SK-N-SH (cell line): ENCODE measurements at regions not wholly inside any gene's neighbourhood (a gene's known extent, or its start where the extent isn't known, plus 50 kb on each side); places are given as distances from the start of the nearest gene placed in this dataset.

Source experiments
- CTCF ChIA-PET: fragments of 300-600, 350-600 bp; formaldehyde crosslinking; extraction: SDS; loops from one replicate; lab custom pipeline; 2021; lab: Yijun Ruan, JAX
- POLR2A ChIA-PET: fragments of 350-600 bp; sonication (Branson Sonifier 250); formaldehyde crosslinking; extraction: SDS; loops from one replicate; lab custom pipeline; 2020; ENCODE audit warnings: antibody characterized with exemption, inconsistent platforms; lab: Yijun Ruan, JAX
- DNase-seq: peaks from one replicate; pipeline ENCODE4 v3.0.0; 2012
- H2AFZ ChIP-seq: fragments of 200-600 bp; sonication (generic); 2 replicates; pipeline ENCODE4 v1.8.1; 2016; ENCODE audit warnings: antibody characterized with exemption, mild to moderate bottlenecking, low read depth
- H3F3A ChIP-seq: fragments of 200-600 bp; sonication (generic); replicated peaks from 2 replicates; pipeline ENCODE3; 2016; ENCODE audit warnings: antibody characterized with exemption, mild to moderate bottlenecking; ENCODE audit not compliant: insufficient read depth
- H3K27ac ChIP-seq, 2 experiments: fragments of 200-500 bp in 1 of 2; fragments of 200-600 bp in 1 of 2; sonication (Bioruptor generic) in 1 of 2; sonication (generic), shearing (Covaris generic) in 1 of 2; 2 replicates each; pipeline versions ENCODE4 v1.5.1 to v1.6.1; 2014 to 2016; ENCODE audit warnings: low read depth in 2 of 2, inconsistent platforms in 1 of 2, low read length in 1 of 2, mild to moderate bottlenecking in 1 of 2, mixed read lengths in 1 of 2
- H3K27me3 ChIP-seq: fragments of 200-600 bp; sonication (generic), shearing (Covaris generic); 2 replicates; pipeline ENCODE4 v1.6.1; 2016; ENCODE audit warnings: mixed run types; ENCODE audit not compliant: insufficient read depth
- H3K36me3 ChIP-seq, 2 experiments: fragments of 200-500 bp in 1 of 2; fragments of 200-600 bp in 1 of 2; sonication (Bioruptor generic) in 1 of 2; sonication (generic) in 1 of 2; replicated peaks in 1 of 2; 2 replicates each; pipeline versions ENCODE3 to v1.5.1; 2014 to 2016; ENCODE audit warnings: low read length in 1 of 2, mild to moderate bottlenecking in 1 of 2; ENCODE audit not compliant: insufficient read depth in 2 of 2, control insufficient read depth in 1 of 2
- H3K4me1 ChIP-seq, 2 experiments: fragments of 200-500 bp in 1 of 2; fragments of 200-600 bp in 1 of 2; sonication (Bioruptor generic) in 1 of 2; sonication (generic), shearing (Covaris generic) in 1 of 2; 2 replicates each; pipeline versions ENCODE4 v1.5.1 to v1.6.1; 2014 to 2016; ENCODE audit warnings: low read depth in 1 of 2, low read length in 1 of 2, mixed run types in 1 of 2; ENCODE audit not compliant: insufficient read depth in 2 of 2, control insufficient read depth in 1 of 2
- H3K4me2 ChIP-seq: fragments of 200-600 bp; sonication (generic), shearing (Covaris generic); 2 replicates; pipeline ENCODE4 v1.6.1; 2017; ENCODE audit warnings: mixed run types
- H3K4me3 ChIP-seq, 2 experiments: fragments of 200-500 bp in 1 of 2; fragments of 200-600 bp in 1 of 2; sonication (Bioruptor generic) in 1 of 2; sonication (generic), shearing (Covaris generic) in 1 of 2; 2 replicates each; pipeline versions ENCODE4 v1.5.1 to v1.8.1; 2014 to 2016; ENCODE audit warnings: low read depth in 2 of 2, inconsistent platforms in 1 of 2, low read length in 1 of 2, mild to moderate bottlenecking in 1 of 2, mixed read lengths in 1 of 2, moderate library complexity in 1 of 2
- H3K79me2 ChIP-seq: fragments of 200-600 bp; sonication (generic); 2 replicates; pipeline ENCODE4 v1.8.1; 2017; ENCODE audit warnings: mild to moderate bottlenecking; ENCODE audit not compliant: insufficient read depth
- H3K9ac ChIP-seq: fragments of 200-600 bp; sonication (generic); 2 replicates; pipeline ENCODE4 v1.6.1; 2017; ENCODE audit warnings: mixed run types
- H3K9me2 ChIP-seq: fragments of 200-600 bp; sonication (generic); 2 replicates; pipeline ENCODE4 v1.6.1; 2017; ENCODE audit warnings: mixed run types
- H3K9me3 ChIP-seq: fragments of 200-600 bp; sonication (generic); 2 replicates; pipeline ENCODE4 v1.6.1; 2017; ENCODE audit warnings: mixed run types, mild to moderate bottlenecking, moderate library complexity
- H4K20me1 ChIP-seq: fragments of 200-600 bp; sonication (generic); 2 replicates; pipeline ENCODE4 v1.6.1; 2017; ENCODE audit warnings: mild to moderate bottlenecking, mixed run types; ENCODE audit not compliant: insufficient read depth
- EZH2phosphoT487 ChIP-seq: fragments of 200-600 bp; sonication (generic); IDR thresholded peaks from 2 replicates; pipeline ENCODE4 v1.6.1; 2017; ENCODE audit warnings: low read depth, mixed run types, mild to moderate bottlenecking, antibody characterized with exemption, moderate library complexity, borderline replicate concordance
- FOSL2 ChIP-seq: IDR thresholded peaks from 2 replicates; pipeline ENCODE4 v1.4.0; 2012; ENCODE audit warnings: low read depth, mild to moderate bottlenecking, moderate library complexity, borderline replicate concordance
- FOXJ3 ChIP-seq: sonication (generic); formaldehyde crosslinking; IDR thresholded peaks from 2 replicates; pipeline ENCODE4 v1.5.1; 2020; ENCODE audit warnings: mild to moderate bottlenecking, missing genetic modification reagents
- FOXM1 ChIP-seq: IDR thresholded peaks from 2 replicates; pipeline ENCODE4 v1.4.0; 2012; ENCODE audit warnings: low read depth, mild to moderate bottlenecking
- GATA2 ChIP-seq: sonication (generic); formaldehyde crosslinking; IDR thresholded peaks from 2 replicates; pipeline ENCODE4 v1.5.0; 2020; ENCODE audit warnings: mild to moderate bottlenecking, missing genetic modification reagents
- IRF3 ChIP-seq: fragments of 150-350 bp; IDR thresholded peaks from 2 replicates; pipeline ENCODE4 v1.6.1; 2016; ENCODE audit warnings: mild to moderate bottlenecking, low read depth, low read length
- JUND ChIP-seq: IDR thresholded peaks from 2 replicates; pipeline ENCODE4 v1.4.0; 2012
- MXI1 ChIP-seq: IDR thresholded peaks from 2 replicates; pipeline ENCODE4 v1.6.1; 2012; ENCODE audit warnings: mild to moderate bottlenecking, low read depth, low read length, improper control_type of control experiment
- NRF1 ChIP-seq: IDR thresholded peaks from 2 replicates; pipeline ENCODE4 v1.6.1; 2012; ENCODE audit warnings: low read depth, mild to moderate bottlenecking, low read length
- POLR2AphosphoS5 ChIP-seq: IDR thresholded peaks from 2 replicates; pipeline ENCODE4 v1.6.1; 2012; ENCODE audit warnings: low read depth, low read length
- RAD21 ChIP-seq: IDR thresholded peaks from 2 replicates; pipeline ENCODE4 v1.6.1; 2012; ENCODE audit warnings: mild to moderate bottlenecking, low read length
- RCOR1 ChIP-seq: fragments of 150-350 bp; IDR thresholded peaks from 2 replicates; pipeline ENCODE4 v1.6.1; 2017; ENCODE audit warnings: antibody characterized with exemption, low read length
- REST ChIP-seq: IDR thresholded peaks from 2 replicates; pipeline ENCODE4 v1.6.1; 2012; ENCODE audit warnings: mild to moderate bottlenecking, low read depth, low read length, moderate library complexity
- SIN3A ChIP-seq: IDR thresholded peaks from 2 replicates; pipeline ENCODE4 v1.6.1; 2012; ENCODE audit warnings: low read depth, mild to moderate bottlenecking, low read length, moderate library complexity, borderline replicate concordance
- TEAD4 ChIP-seq: IDR thresholded peaks from 2 replicates; pipeline ENCODE4 v1.4.0; 2012; ENCODE audit warnings: mild to moderate bottlenecking, borderline replicate concordance; ENCODE audit not compliant: insufficient read depth
- USF1 ChIP-seq: IDR thresholded peaks from 2 replicates; pipeline ENCODE4 v1.4.0; 2012; ENCODE audit warnings: low read depth, borderline replicate concordance
- USF2 ChIP-seq: fragments of 150-350 bp; IDR thresholded peaks from 2 replicates; pipeline ENCODE4 v1.6.1; 2017; ENCODE audit warnings: antibody characterized with exemption, low read length, low read depth, borderline replicate concordance
- WGBS: methylation state at CpG from one replicate; pipeline ENCODE4 v1.1.6; 2017; ENCODE audit warnings: low lambda C conversion rate; 5-methylcytosine and 5-hydroxymethylcytosine counted together

- no peak for TF ChIP-seq USF1
Observed at GRCh38 chr18:41199212-41199611, 755.8 kb upstream of the PIK3C3 start (continued).

- no peak for DNase-seq
- 69% methylated on average over 2 of the region's 2 CpGs for WGBS
- Histone ChIP-seq H3F3A (no peaks in the 10 kb centered on the region), H3K4me2 (no peak overlapping the region), H4K20me1 (no peaks in the 10 kb centered on the region), H3K4me3 (no peak overlapping the region), H3K9me2 (0 out of 2 replicates have a peak, but pooled peaks cover 3% of the 10 kb centered on the region), H3K9me3 (no peaks in the 10 kb centered on the region), H2AFZ (no peak overlapping the region), H3K4me1 (no peaks in the 10 kb centered on the region), H3K27ac (no peak overlapping the region), H3K79me2 (no peaks in the 10 kb centered on the region), H3K27me3 (no peaks in the 10 kb centered on the region), H3K36me3 (no peaks in the 10 kb centered on the region), H3K9ac (no peak overlapping the region)
- CTCF ChIA-PET: no interaction called here
- POLR2A ChIA-PET: no interaction called here
- TF ChIP-seq RCOR1 (no peak), TEAD4 (no peak), MXI1 (no peak), USF2 (no peak), FOXM1 (no peak), REST (no peak), NRF1 (no peak), SIN3A (no peak), JUND (no peak), FOSL2 (no peak), RAD21 (no peak), EZH2phosphoT487 (no peak), POLR2AphosphoS5 (no peak), FOXJ3 (CRISPR knock-in tag) (no peak), IRF3 (no peak), USF1 (no peak), GATA2 (CRISPR knock-in tag) (no peak)
Observed at GRCh38 chr18:41197967-41198366, 757.1 kb upstream of the PIK3C3 start.
